HG03060 (cell line): ENCODE measurements at regions not wholly inside any gene's neighbourhood (a gene's known extent, or its start where the extent isn't known, plus 50 kb on each side); places are given as distances from the start of the nearest gene placed in this dataset.

Experiments
- ATAC-seq: cut with Tn5 transposase; IDR thresholded peaks from one replicate; pipeline ENCODE4 v1.9.1; 2021; ENCODE audit warnings: low read depth, moderate number of reproducible peaks; ENCODE audit not compliant: unreplicated experiment

GRCh38 chr16:87000001-87000400, 317.2 kb downstream of the C16orf95 start:
- no peak for ATAC-seq

GRCh38 chr16:87002717-87003413, 314.3 kb downstream of the C16orf95 start:
- no peak for ATAC-seq

GRCh38 chr16:87003414-87003755, 313.8 kb downstream of the C16orf95 start:
- ATAC-seq, result no peak

- ATAC-seq, result no peak
Observed at GRCh38 chr16:87006021-87006420, 311.2 kb downstream of the C16orf95 start.

- ATAC-seq, result no peak
Observed at GRCh38 chr16:87006789-87007745, 310.1 kb downstream of the C16orf95 start.

GRCh38 chr16:87007907-87008306, 309.3 kb downstream of the C16orf95 start:
- ATAC-seq, result no peak

- ATAC-seq, result no peak
Observed at GRCh38 chr16:87008664-87009063, 308.5 kb downstream of the C16orf95 start.

GRCh38 chr16:87012954-87013938, 303.9 kb downstream of the C16orf95 start:
- ATAC-seq, result no peak

- no peak for ATAC-seq
Observed at GRCh38 chr16:87014112-87014511, 303.1 kb downstream of the C16orf95 start.

- no peak for ATAC-seq
Observed at GRCh38 chr16:87015021-87015420, 302.2 kb downstream of the C16orf95 start.

GRCh38 chr16:87016046-87017035, 300.9 kb downstream of the C16orf95 start:
- ATAC-seq, result no peak

GRCh38 chr16:87017371-87018012, 299.7 kb downstream of the C16orf95 start:
- no peak for ATAC-seq

GRCh38 chr16:87025676-87026075, 291.5 kb downstream of the C16orf95 start:
- ATAC-seq, result no peak

GRCh38 chr16:87027056-87027616, 290.1 kb downstream of the C16orf95 start:
- ATAC-seq, result no peak

GRCh38 chr16:87028481-87029320, 288.5 kb downstream of the C16orf95 start:
- no peak for ATAC-seq

GRCh38 chr16:87032554-87032953, 284.6 kb downstream of the C16orf95 start:
- no peak for ATAC-seq

GRCh38 chr16:87033021-87033471, 284.1 kb downstream of the C16orf95 start:
- no peak for ATAC-seq
